HG02642 (cell line): ENCODE measurements at regions not wholly inside any gene's neighbourhood (a gene's known extent, or its start where the extent isn't known, plus 50 kb on each side); places are given as distances from the start of the nearest gene placed in this dataset.
"Not testable (repeated sequence)": the region's sequence is repeated elsewhere in the genome, so short reads cannot be mapped to it uniquely, and the experiment has no call there.

Experiments
- ATAC-seq: cut with Tn5 transposase; IDR thresholded peaks from one replicate; pipeline ENCODE4 v1.9.1; 2021; ENCODE audit warnings: mild to moderate bottlenecking; ENCODE audit not compliant: unreplicated experiment, poor library complexity

GRCh38 chr14:46147452-46147851, 504.1 kb downstream of the RPL10L start:
- no peak for ATAC-seq

GRCh38 chr14:46147024-46147423, 504.6 kb downstream of the RPL10L start:
- no peak for ATAC-seq

GRCh38 chr14:46140445-46140844, 511.1 kb downstream of the RPL10L start:
- ATAC-seq = no peak

GRCh38 chr14:46139649-46140048, 511.9 kb downstream of the RPL10L start:
- no peak for ATAC-seq

GRCh38 chr14:46137786-46138185, 513.8 kb downstream of the RPL10L start:
- ATAC-seq = no peak

- no peak for ATAC-seq
Observed at GRCh38 chr14:46136456-46136855, 515.1 kb downstream of the RPL10L start.

- no peak for ATAC-seq
Observed at GRCh38 chr14:46108228-46108627, 543.4 kb downstream of the RPL10L start.

- not testable (repeated sequence) for ATAC-seq
Observed at GRCh38 chr14:46100901-46101300, 550.7 kb downstream of the RPL10L start.

- no peak for ATAC-seq
Observed at GRCh38 chr14:46091819-46092218, 559.8 kb downstream of the RPL10L start.

- ATAC-seq = no peak
Observed at GRCh38 chr14:46087604-46088003, 564.0 kb downstream of the RPL10L start.

- no peak for ATAC-seq
Observed at GRCh38 chr14:46074061-46074460, 577.5 kb downstream of the RPL10L start.

GRCh38 chr14:46063872-46064271, 587.7 kb downstream of the RPL10L start:
- no peak for ATAC-seq

GRCh38 chr14:46058964-46059563, 592.5 kb downstream of the RPL10L start:
- ATAC-seq = no peak

- no peak for ATAC-seq
Observed at GRCh38 chr14:46057799-46058198, 593.8 kb downstream of the RPL10L start.

- ATAC-seq = no peak
Observed at GRCh38 chr14:46054526-46054925, 597.1 kb downstream of the RPL10L start.

GRCh38 chr14:46053221-46053620, 598.4 kb downstream of the RPL10L start:
- ATAC-seq = no peak

GRCh38 chr14:46051796-46052195, 599.8 kb downstream of the RPL10L start:
- ATAC-seq = no peak

GRCh38 chr14:46048127-46048526, 603.5 kb downstream of the RPL10L start:
- ATAC-seq = no peak

GRCh38 chr14:46036099-46036498, 615.5 kb downstream of the RPL10L start:
- no peak for ATAC-seq

- no peak for ATAC-seq
Observed at GRCh38 chr14:46034305-46034704, 617.3 kb downstream of the RPL10L start.

GRCh38 chr14:46018846-46019420, 632.6 kb downstream of the RPL10L start:
- ATAC-seq = no peak

GRCh38 chr14:46008348-46008747, 643.2 kb downstream of the RPL10L start:
- ATAC-seq = no peak
